ENCODE measurements at regions not wholly inside any gene's neighbourhood (a gene's known extent, or its start where the extent isn't known, plus 50 kb on each side); places are given as distances from the start of the nearest gene placed in this dataset.

- no peaks in the 10 kb centered on the region for H3K36me3 ChIP-seq
- no peak overlapping the region for H3K27ac ChIP-seq
- no peaks in the 10 kb centered on the region for H3K4me1 ChIP-seq
- 86 to 90% methylated on average over 3 of the region's 3 CpGs for WGBS, 2 donors
- H3K27me3 ChIP-seq: no peaks in the 10 kb centered on the region
- H3K4me3 ChIP-seq: no peak overlapping the region
- DNase-seq (no peak), ATAC-seq (no peak)
- intact Hi-C loops (cut with DNase I): no loop called here
- TF ChIP-seq, protein P1, sequence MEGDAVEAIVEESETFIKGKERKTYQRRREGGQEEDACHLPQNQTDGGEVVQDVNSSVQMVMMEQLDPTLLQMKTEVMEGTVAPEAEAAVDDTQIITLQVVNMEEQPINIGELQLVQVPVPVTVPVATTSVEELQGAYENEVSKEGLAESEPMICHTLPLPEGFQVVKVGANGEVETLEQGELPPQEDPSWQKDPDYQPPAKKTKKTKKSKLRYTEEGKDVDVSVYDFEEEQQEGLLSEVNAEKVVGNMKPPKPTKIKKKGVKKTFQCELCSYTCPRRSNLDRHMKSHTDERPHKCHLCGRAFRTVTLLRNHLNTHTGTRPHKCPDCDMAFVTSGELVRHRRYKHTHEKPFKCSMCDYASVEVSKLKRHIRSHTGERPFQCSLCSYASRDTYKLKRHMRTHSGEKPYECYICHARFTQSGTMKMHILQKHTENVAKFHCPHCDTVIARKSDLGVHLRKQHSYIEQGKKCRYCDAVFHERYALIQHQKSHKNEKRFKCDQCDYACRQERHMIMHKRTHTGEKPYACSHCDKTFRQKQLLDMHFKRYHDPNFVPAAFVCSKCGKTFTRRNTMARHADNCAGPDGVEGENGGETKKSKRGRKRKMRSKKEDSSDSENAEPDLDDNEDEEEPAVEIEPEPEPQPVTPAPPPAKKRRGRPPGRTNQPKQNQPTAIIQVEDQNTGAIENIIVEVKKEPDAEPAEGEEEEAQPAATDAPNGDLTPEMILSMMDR (IDR thresholded peaks at IDR 0.05): no peak
- peaks cover 0 to 57% (median 24%) of the 10 kb centered on the region in 11 donors for H3K9me3 ChIP-seq
These were observed 78.9 kb upstream of the VASH1 start for GRCh38 chr14:76682367-76682766.

DNA sequence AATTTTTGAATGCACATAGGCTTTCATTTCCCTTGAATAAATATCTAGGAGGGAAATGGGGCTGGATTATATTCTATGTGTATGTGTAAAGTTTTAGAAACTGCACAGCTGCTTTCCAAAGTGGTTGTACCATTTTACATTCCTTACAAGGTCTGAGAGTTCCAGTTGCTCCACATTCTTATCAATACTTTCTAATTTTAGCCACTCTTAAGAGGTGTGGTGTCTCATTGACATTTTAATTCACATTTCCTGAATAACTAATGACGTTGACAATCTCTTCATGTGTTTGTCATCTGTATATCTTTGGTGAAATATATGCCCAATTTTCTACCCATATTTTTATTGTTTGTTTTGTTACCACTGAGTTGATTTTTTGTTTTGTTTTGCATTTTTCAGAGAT is 74.6 kb upstream of the VASH1 start:
- ATAC-seq (no peak), DNase-seq (no peak)
- TF ChIP-seq, protein P1 (IDR thresholded peaks at IDR 0.05): no peak
- Histone ChIP-seq H3K27ac (no peak overlapping the region), H3K4me1 (no peaks in the 10 kb centered on the region), H3K36me3 (no peaks in the 10 kb centered on the region), H3K4me3 (no peak overlapping the region), H3K27me3 (no peaks in the 10 kb centered on the region), H3K9me3 (peaks cover 0 to 63% (median 32%) of the 10 kb centered on the region in 11 donors)
- 53% methylated on average over 1 of the region's 1 CpG for WGBS, 2 donors
- intact Hi-C loops (cut with DNase I): no loop called here

DNA sequence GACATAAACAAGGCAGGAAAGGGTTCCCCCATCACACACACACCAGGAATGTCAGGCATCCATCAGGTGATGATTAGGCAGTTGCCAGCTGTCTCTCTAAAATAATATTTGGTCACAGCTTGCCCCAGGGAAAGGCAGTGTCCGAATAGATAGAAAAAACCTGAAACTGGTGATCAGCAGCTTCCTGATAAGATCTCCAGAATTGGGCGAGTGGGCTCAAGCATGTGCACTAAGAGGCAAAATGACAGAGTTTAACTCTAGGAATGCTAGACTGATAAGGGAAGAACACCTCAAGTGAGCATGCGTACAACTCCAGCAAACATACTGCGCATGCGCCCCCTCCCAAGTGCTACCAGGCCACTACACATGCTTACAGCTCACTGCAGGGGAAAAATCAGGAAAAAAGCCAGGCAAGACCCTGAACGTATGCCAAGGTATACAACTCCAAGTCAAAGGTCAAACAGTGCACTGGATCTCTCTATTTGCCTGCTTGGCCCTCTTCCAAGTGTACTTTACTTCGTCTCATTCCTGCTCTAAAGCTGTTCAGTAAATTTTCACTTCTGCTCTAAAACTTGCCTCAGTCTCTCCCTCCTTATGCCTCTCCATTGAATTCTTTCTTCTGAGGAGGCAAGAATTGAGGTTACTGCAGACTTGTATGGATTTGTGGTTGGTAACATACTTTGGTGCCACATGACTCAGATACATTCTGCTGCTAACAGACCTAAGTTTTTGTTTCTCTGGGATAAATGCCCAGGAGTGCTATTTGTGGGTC is 73.5 kb upstream of the VASH1 start:
- ATAC-seq (no peak), DNase-seq (no peak)
- no peak overlapping the region for H3K27ac ChIP-seq
- intact Hi-C loops (cut with DNase I): no loop called here
- 72 to 73% methylated on average over 7 of the region's 7 CpGs for WGBS, 2 donors
- H3K27me3 ChIP-seq: no peaks in the 10 kb centered on the region
- H3K4me1 ChIP-seq: no peaks in the 10 kb centered on the region
- peaks cover 0 to 52% (median 25%) of the 10 kb centered on the region in 11 donors for H3K9me3 ChIP-seq
- no peak overlapping the region for H3K4me3 ChIP-seq
- no peaks in the 10 kb centered on the region for H3K36me3 ChIP-seq
- TF ChIP-seq, protein P1 (IDR thresholded peaks at IDR 0.05): no peak

GRCh38 chr14:76688383-76688671 is 72.9 kb upstream of the VASH1 start:
- TF ChIP-seq, protein P1 (IDR thresholded peaks at IDR 0.05): no peak

More at GRCh38 chr14:76688383-76688671, 72.9 kb upstream of the VASH1 start:
- Histone ChIP-seq H3K4me1 (no peaks in the 10 kb centered on the region), H3K4me3 (no peak overlapping the region), H3K27ac (no peak overlapping the region), H3K27me3 (no peaks in the 10 kb centered on the region), H3K9me3 (peaks cover 0 to 46% (median 24%) of the 10 kb centered on the region in 11 donors), H3K36me3 (no peaks in the 10 kb centered on the region)
- intact Hi-C loops (cut with DNase I): no loop called here
- ATAC-seq: no peak
- WGBS, 2 donors: 87 to 90% methylated on average over 2 of the region's 2 CpGs
- DNase-seq: no peak
